Mesenchymal stem cell (in vitro differentiated cells and primary cell): ENCODE measurements at regions not wholly inside any gene's neighbourhood (a gene's known extent, or its start where the extent isn't known, plus 50 kb on each side); places are given as distances from the start of the nearest gene placed in this dataset.

Experiments
- DNase-seq: peaks from one replicate; pipeline ENCODE4 v3.0.0-alpha.2; 2013
- H2AFZ ChIP-seq: one replicate; pipeline ENCODE4 v1.6.1; 2013; ENCODE audit warnings: low read depth, mild to moderate bottlenecking, control low read depth, inconsistent platforms, low read length, moderate library complexity
- H2AK5ac ChIP-seq: 2 replicates; pipeline ENCODE4 v1.6.1; 2013; ENCODE audit warnings: low read length, moderate library complexity, mild to moderate bottlenecking, inconsistent platforms; ENCODE audit not compliant: severe bottlenecking
- H2BK120ac ChIP-seq: one replicate; pipeline ENCODE4 v1.6.1; 2013; ENCODE audit warnings: low read depth, mild to moderate bottlenecking, inconsistent platforms, low read length, moderate library complexity
- H2BK12ac ChIP-seq, 2 experiments: one replicate each; pipeline ENCODE4 v1.6.1; 2013; ENCODE audit warnings: inconsistent platforms in 2 of 2, low read length in 2 of 2, mild to moderate bottlenecking in 2 of 2, moderate library complexity in 2 of 2, control low read depth in 1 of 2
- H2BK15ac ChIP-seq: one replicate; pipeline ENCODE4 v1.6.1; 2013; ENCODE audit warnings: mild to moderate bottlenecking, low read depth, inconsistent platforms; ENCODE audit not compliant: poor library complexity, severe bottlenecking
- H2BK5ac ChIP-seq: 2 replicates; pipeline ENCODE4 v1.6.1; 2013; ENCODE audit warnings: low read depth, mild to moderate bottlenecking, low read length, control low read depth, inconsistent platforms; ENCODE audit not compliant: poor library complexity, severe bottlenecking
- H3K14ac ChIP-seq, 2 experiments: one replicate each; pipeline ENCODE4 v1.6.1; 2013; ENCODE audit warnings: inconsistent platforms in 2 of 2, low read length in 2 of 2, control low read depth in 1 of 2, mild to moderate bottlenecking in 1 of 2, moderate library complexity in 1 of 2
- H3K18ac ChIP-seq, 2 experiments: one replicate each; pipeline ENCODE4 v1.6.1; 2013; ENCODE audit warnings: inconsistent platforms in 2 of 2, low read length in 2 of 2, control low read depth in 1 of 2, low read depth in 1 of 2, mild to moderate bottlenecking in 1 of 2
- H3K23ac ChIP-seq, 2 experiments: one replicate each; pipeline ENCODE4 v1.6.1; 2013; ENCODE audit warnings: inconsistent platforms in 2 of 2, low read length in 2 of 2, mild to moderate bottlenecking in 2 of 2, moderate library complexity in 2 of 2, control low read depth in 1 of 2
- H3K27ac ChIP-seq: 2 replicates; pipeline ENCODE4 v1.5.1; 2013; ENCODE audit warnings: mild to moderate bottlenecking, moderate library complexity, low read length, control low read depth, inconsistent platforms; ENCODE audit not compliant: poor library complexity, severe bottlenecking
- H3K27me3 ChIP-seq, 2 experiments: 2 replicates each; pipeline versions ENCODE4 v1.6.1 to v1.7.0; 2013; ENCODE audit warnings: low read length in 2 of 2, mild to moderate bottlenecking in 2 of 2, moderate library complexity in 2 of 2, control low read depth in 1 of 2, inconsistent platforms in 1 of 2; ENCODE audit not compliant: control insufficient read depth in 1 of 2, insufficient read depth in 1 of 2
- H3K36me3 ChIP-seq, 2 experiments: 2 replicates each; pipeline versions ENCODE4 v1.6.1 to v1.7.0; 2013; ENCODE audit warnings: low read length in 2 of 2, control low read depth in 1 of 2, inconsistent platforms in 1 of 2, low read depth in 1 of 2, mild to moderate bottlenecking in 1 of 2; ENCODE audit not compliant: insufficient read depth in 2 of 2, control insufficient read depth in 1 of 2
- H3K4ac ChIP-seq, 2 experiments: one replicate each; pipeline ENCODE4 v1.6.1; 2013; ENCODE audit warnings: inconsistent platforms in 2 of 2, low read length in 2 of 2, mild to moderate bottlenecking in 2 of 2, moderate library complexity in 2 of 2, control low read depth in 1 of 2, low read depth in 1 of 2
- H3K4me1 ChIP-seq: 2 replicates; pipeline ENCODE4 v1.6.1; 2013; ENCODE audit warnings: low read depth, low read length, control low read depth; ENCODE audit not compliant: control insufficient read depth, insufficient read depth
- H3K4me2 ChIP-seq: 2 replicates; pipeline ENCODE4 v1.6.1; 2013; ENCODE audit warnings: low read length, mild to moderate bottlenecking, inconsistent platforms; ENCODE audit not compliant: poor library complexity, severe bottlenecking
- H3K4me3 ChIP-seq, 2 experiments: 2 replicates each; pipeline versions ENCODE4 v1.5.1 to v1.7.0; 2013; ENCODE audit warnings: low read length in 2 of 2, mild to moderate bottlenecking in 2 of 2, control low read depth in 1 of 2, low read depth in 1 of 2; ENCODE audit not compliant: insufficient read depth in 1 of 2
- H3K79me1 ChIP-seq: replicated peaks from 2 replicates; pipeline ENCODE4 v1.6.1; 2013; ENCODE audit warnings: mild to moderate bottlenecking, control low read depth, low read length, inconsistent platforms; ENCODE audit not compliant: poor library complexity, severe bottlenecking
- H3K9ac ChIP-seq: 2 replicates; pipeline ENCODE4 v1.7.0; 2013; ENCODE audit warnings: mild to moderate bottlenecking, low read length, moderate library complexity
- H3K9me3 ChIP-seq: 2 replicates; pipeline ENCODE4 v1.7.0; 2013; ENCODE audit warnings: mild to moderate bottlenecking, low read length; ENCODE audit not compliant: control insufficient read depth
- H4K8ac ChIP-seq: one replicate; pipeline ENCODE4 v1.6.1; 2013; ENCODE audit warnings: inconsistent platforms, mild to moderate bottlenecking, low read length, moderate library complexity
- H4K91ac ChIP-seq: one replicate; pipeline ENCODE4 v1.6.1; 2013; ENCODE audit warnings: mild to moderate bottlenecking, low read length, inconsistent platforms
- WGBS: methylation state at CpG from one replicate; pipeline ENCODE4 v1.1.7; 2013; ENCODE audit warnings: mixed read lengths; 5-methylcytosine and 5-hydroxymethylcytosine counted together

DNA sequence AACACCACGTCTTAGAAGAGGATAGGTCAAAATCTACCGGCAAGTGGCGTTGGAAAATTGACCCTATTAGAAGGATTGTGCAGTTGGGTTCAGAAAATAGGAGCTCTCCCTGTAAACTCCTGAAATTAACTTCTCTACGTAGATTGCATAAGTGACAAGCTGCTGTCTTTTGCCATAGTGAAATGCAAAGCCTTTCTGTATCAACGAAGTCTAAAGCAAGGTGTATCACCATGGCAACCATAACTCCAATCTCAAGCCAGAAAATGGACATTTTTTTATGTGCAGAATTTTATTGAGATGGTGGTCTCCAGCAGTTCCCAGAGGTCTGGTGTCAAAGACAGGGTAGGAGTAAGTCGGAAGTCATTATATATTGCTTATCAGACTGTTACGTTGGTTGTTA is 367.7 kb upstream of the NOVA1 start:
- Histone ChIP-seq H4K8ac (no peak overlapping the region), H3K27me3 (no peaks in the 10 kb centered on the region), H3K4me3 (no peak overlapping the region), H3K9ac (no peak overlapping the region), H3K27ac (no peak overlapping the region), H2BK120ac (no peak overlapping the region), H4K91ac (no peak overlapping the region), H3K79me1 (no peaks in the 10 kb centered on the region), H3K23ac (no peak overlapping the region), H3K4me2 (no peak overlapping the region), H3K4ac (no peak overlapping the region), H3K9me3 (no peaks in the 10 kb centered on the region), H2AFZ (no peak overlapping the region), H2AK5ac (no peak overlapping the region), H3K18ac (no peak overlapping the region), H2BK12ac (no peak overlapping the region), H3K14ac (no peak overlapping the region), H2BK15ac (no peak overlapping the region), H3K4me1 (no peaks in the 10 kb centered on the region), H3K36me3 (no peaks in the 10 kb centered on the region), H2BK5ac (no peak overlapping the region)
- DNase-seq = no peak
- 68% methylated on average over 5 of the region's 7 CpGs for WGBS

DNA sequence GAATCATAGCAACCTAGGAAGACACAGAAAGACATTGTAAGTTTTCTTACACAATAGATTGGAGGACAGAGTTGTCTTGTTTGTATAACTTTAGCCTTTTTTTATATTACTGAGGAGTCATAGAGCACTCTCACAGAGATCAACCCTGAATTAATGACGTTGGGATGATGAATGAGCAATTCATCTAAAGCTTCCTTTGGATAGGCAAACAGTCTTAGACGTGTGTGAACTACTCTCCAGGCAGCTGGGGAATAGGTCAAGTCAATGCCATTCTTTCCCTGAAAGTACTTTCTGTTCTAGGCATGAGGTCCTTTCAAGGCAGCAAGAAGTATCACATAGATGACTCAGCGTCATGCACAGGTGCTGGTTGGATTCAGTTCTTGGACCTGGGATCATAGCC is 369.1 kb upstream of the NOVA1 start:
- H2AFZ ChIP-seq = no peak overlapping the region
- no peak overlapping the region for H4K91ac ChIP-seq
- H3K18ac ChIP-seq = no peak overlapping the region
- no peaks in the 10 kb centered on the region for H3K79me1 ChIP-seq
- H3K4me1 ChIP-seq = no peaks in the 10 kb centered on the region
- no peak overlapping the region for H2AK5ac ChIP-seq
- H3K4ac ChIP-seq = no peak overlapping the region
- H2BK12ac ChIP-seq = no peak overlapping the region
- no peak overlapping the region for H3K9ac ChIP-seq
- WGBS = 35% methylated on average over 3 of the region's 3 CpGs
- H3K9me3 ChIP-seq = no peaks in the 10 kb centered on the region
- DNase-seq = peak; percentile 35
- H3K27ac ChIP-seq = no peak overlapping the region
- H3K4me3 ChIP-seq = peak overlapping the region in 1 of 2 experiments; percentile 12
- H2BK15ac ChIP-seq = no peak overlapping the region
- H3K23ac ChIP-seq = no peak overlapping the region
- no peaks in the 10 kb centered on the region for H3K36me3 ChIP-seq
- H3K4me2 ChIP-seq = no peak overlapping the region
- no peak overlapping the region for H2BK5ac ChIP-seq
- no peak overlapping the region for H3K14ac ChIP-seq
- H4K8ac ChIP-seq = no peak overlapping the region
- H2BK120ac ChIP-seq = no peak overlapping the region
- H3K27me3 ChIP-seq = no peaks in the 10 kb centered on the region

DNA sequence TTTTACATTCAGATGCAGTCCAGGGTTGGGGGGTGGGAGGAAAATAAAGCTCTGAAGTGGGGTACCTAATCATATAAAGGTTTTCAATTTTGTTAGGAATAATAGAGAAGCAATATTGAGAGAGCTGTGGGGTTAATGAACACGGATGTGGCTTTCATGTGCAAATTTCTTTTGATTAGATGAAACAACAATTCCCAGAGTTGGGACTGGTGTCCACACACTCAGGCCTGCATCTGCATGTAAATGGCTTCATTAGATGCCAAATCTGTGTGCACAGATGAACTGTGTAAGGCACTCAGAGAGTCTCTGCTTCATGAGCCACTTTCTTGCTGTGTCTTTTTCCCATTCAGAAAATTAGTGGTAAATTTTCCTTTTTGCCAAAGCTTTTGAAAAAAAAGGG is 377.1 kb upstream of the NOVA1 start:
- H3K14ac ChIP-seq = no peak overlapping the region
- H3K18ac ChIP-seq = no peak overlapping the region
- H3K9me3 ChIP-seq = no peaks in the 10 kb centered on the region
- no peak for DNase-seq
- H4K91ac ChIP-seq = no peak overlapping the region
- H2BK12ac ChIP-seq = no peak overlapping the region
- H3K4me1 ChIP-seq = no peaks in the 10 kb centered on the region
- no peaks in the 10 kb centered on the region for H3K79me1 ChIP-seq
- H3K36me3 ChIP-seq = no peaks in the 10 kb centered on the region
- no peak overlapping the region for H2AK5ac ChIP-seq
- no peak overlapping the region for H3K9ac ChIP-seq
- H2BK120ac ChIP-seq = no peak overlapping the region
- H3K4ac ChIP-seq = no peak overlapping the region
- no peaks in the 10 kb centered on the region for H3K27me3 ChIP-seq
- no peak overlapping the region for H3K27ac ChIP-seq
- 48% methylated on average over 1 of the region's 1 CpG for WGBS
- no peak overlapping the region for H2AFZ ChIP-seq
- H3K4me2 ChIP-seq = no peak overlapping the region
- H3K4me3 ChIP-seq = no peak overlapping the region
- H4K8ac ChIP-seq = no peak overlapping the region
- no peak overlapping the region for H3K23ac ChIP-seq
- H2BK5ac ChIP-seq = no peak overlapping the region
- H2BK15ac ChIP-seq = no peak overlapping the region

DNA sequence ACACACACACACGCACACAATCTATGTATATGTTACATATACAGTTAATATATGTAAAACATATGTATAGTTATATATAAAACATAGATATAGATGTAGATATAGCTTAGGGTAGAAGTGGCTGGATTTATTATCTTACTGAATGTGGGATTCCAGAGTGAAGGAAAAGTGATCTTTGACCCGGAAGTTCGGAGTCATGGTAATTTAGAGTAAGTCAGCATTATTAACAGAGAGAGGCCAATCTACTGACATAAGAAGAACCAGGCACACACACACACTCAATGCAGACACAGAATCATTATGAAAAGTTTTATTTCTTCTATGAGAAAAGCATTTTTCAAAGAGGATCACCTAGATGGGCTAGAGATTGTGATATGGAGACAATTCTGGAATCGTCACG is 384.2 kb upstream of the NOVA1 start:
- Histone ChIP-seq H2AFZ (no peak overlapping the region), H3K4me2 (no peak overlapping the region), H3K27me3 (no peaks in the 10 kb centered on the region), H3K9ac (no peak overlapping the region), H3K9me3 (no peaks in the 10 kb centered on the region), H3K36me3 (no peaks in the 10 kb centered on the region), H3K14ac (no peak overlapping the region), H2AK5ac (no peak overlapping the region), H2BK15ac (no peak overlapping the region), H4K91ac (no peak overlapping the region), H4K8ac (no peak overlapping the region), H2BK5ac (no peak overlapping the region), H3K4ac (no peak overlapping the region), H3K79me1 (no peaks in the 10 kb centered on the region), H2BK120ac (no peak overlapping the region), H3K4me3 (no peak overlapping the region), H3K4me1 (no peaks in the 10 kb centered on the region), H3K18ac (no peak overlapping the region), H3K27ac (no peak overlapping the region), H3K23ac (no peak overlapping the region), H2BK12ac (no peak overlapping the region)
- no peak for DNase-seq
- WGBS = 100% methylated on average over 2 of the region's 5 CpGs
